H1 (cell line): ENCODE measurements at regions not wholly inside any gene's neighbourhood (a gene's known extent, or its start where the extent isn't known, plus 50 kb on each side); places are given as distances from the start of the nearest gene placed in this dataset.

Experiments
- CTCF ChIA-PET: fragments of 300-600 bp; sonication (Branson Sonifier 250); formaldehyde crosslinking; loops from one replicate; lab custom pipeline; 2021; ENCODE audit not compliant: partially characterized antibody; lab: Charles Lee
- POLR2A ChIA-PET: fragments of 300-600 bp; sonication (Branson Sonifier 250); formaldehyde crosslinking; loops from one replicate; lab custom pipeline; 2021; ENCODE audit warnings: inconsistent platforms; ENCODE audit not compliant: partially characterized antibody; lab: Charles Lee
- DNase-seq, 2 experiments: peaks; one replicate each; pipeline versions ENCODE4 v3.0.0 to v3.0.0-alpha.2; 2010 to 2022; ENCODE audit warnings: low spot score in 2 of 2, low read depth in 1 of 2, mixed read lengths in 1 of 2
- FAIRE-seq: peaks from 2 replicates; lab custom pipeline; 2011; peaks lifted over from hg19 to GRCh38; lab: Jason Lieb, UNC
- H2AFZ ChIP-seq: 2 replicates; pipeline ENCODE4 v1.8.1; 2012; ENCODE audit warnings: low read length, inconsistent platforms
- H2AK5ac ChIP-seq: 2 replicates; pipeline ENCODE4 v1.6.1; 2013; ENCODE audit warnings: low read depth, low read length
- H2BK120ac ChIP-seq: replicated peaks from 2 replicates; pipeline ENCODE3; 2013; ENCODE audit warnings: low read depth, low read length, inconsistent platforms
- H2BK12ac ChIP-seq: 2 replicates; pipeline ENCODE4 v1.6.1; 2013; ENCODE audit warnings: low read depth, low read length
- H2BK15ac ChIP-seq: 2 replicates; pipeline ENCODE4 v1.6.1; 2013; ENCODE audit warnings: low read length
- H2BK20ac ChIP-seq: 2 replicates; pipeline ENCODE4 v1.6.1; 2013; ENCODE audit warnings: low read length
- H2BK5ac ChIP-seq: 2 replicates; pipeline ENCODE4 v1.6.1; 2013; ENCODE audit warnings: low read depth, low read length
- H3K14ac ChIP-seq: 2 replicates; pipeline ENCODE4 v1.6.1; 2013; ENCODE audit warnings: inconsistent platforms; ENCODE audit not compliant: insufficient read length
- H3K18ac ChIP-seq: 2 replicates; pipeline ENCODE4 v1.6.1; 2013; ENCODE audit warnings: low read length; ENCODE audit errors: extremely low read depth
- H3K23ac ChIP-seq: 2 replicates; pipeline ENCODE4 v1.6.1; 2013; ENCODE audit warnings: inconsistent platforms; ENCODE audit not compliant: insufficient read length
- H3K23me2 ChIP-seq: 2 replicates; pipeline ENCODE4 v1.6.1; 2013; ENCODE audit warnings: low read depth, low read length
- H3K27ac ChIP-seq: 2 replicates; pipeline ENCODE4 v1.6.1; 2011; ENCODE audit warnings: low read depth, low read length, inconsistent platforms
- H3K27me3 ChIP-seq, 4 experiments: replicated peaks in 1 of 4; 1 replicate in 1 of 4; 2 replicates in 3 of 4; pipeline versions ENCODE4 v1.6.1 to v1.8.1; 2011 to 2013; ENCODE audit warnings: low read length in 3 of 4, mild to moderate bottlenecking in 3 of 4, inconsistent platforms in 2 of 4, mixed read lengths in 2 of 4, moderate library complexity in 1 of 4; ENCODE audit not compliant: control insufficient read depth in 3 of 4, insufficient read depth in 3 of 4; ENCODE audit errors: extremely low read depth in 1 of 4
- H3K36me3 ChIP-seq, 4 experiments: 2 replicates each; pipeline versions ENCODE4 v1.6.1 to v1.8.1; 2011 to 2013; ENCODE audit warnings: mild to moderate bottlenecking in 4 of 4, low read length in 3 of 4, moderate library complexity in 2 of 4, control low read depth in 1 of 4, inconsistent platforms in 1 of 4; ENCODE audit not compliant: insufficient read depth in 4 of 4, control insufficient read depth in 2 of 4
- H3K4ac ChIP-seq: replicated peaks from 2 replicates; pipeline ENCODE3; 2013; ENCODE audit warnings: low read length, low read depth, mixed read lengths, inconsistent platforms; ENCODE audit not compliant: insufficient read length
- H3K4me1 ChIP-seq, 4 experiments: replicated peaks in 1 of 4; 1 replicate in 1 of 4; 2 replicates in 3 of 4; pipeline versions ENCODE4 v1.6.1 to v1.8.1; 2011 to 2013; ENCODE audit warnings: low read length in 3 of 4, inconsistent platforms in 2 of 4, mixed read lengths in 1 of 4; ENCODE audit not compliant: insufficient read depth in 4 of 4, control insufficient read depth in 3 of 4
- H3K4me2 ChIP-seq, 2 experiments: 2 replicates each; pipeline versions ENCODE4 v1.6.1 to v1.8.1; 2011 to 2013; ENCODE audit warnings: low read depth in 2 of 2, low read length in 2 of 2, control low read depth in 1 of 2, inconsistent platforms in 1 of 2, mild to moderate bottlenecking in 1 of 2; ENCODE audit not compliant: insufficient read depth in 1 of 2
- H3K4me3 ChIP-seq, 4 experiments: fragments of 200-600, 300-600 bp in 1 of 4; sonication (generic), shearing (Covaris generic), sonication (Bioruptor Twin) in 1 of 4; 2 replicates each; pipeline versions ENCODE4 v1.5.1 to v1.8.1; 2011 to 2016; ENCODE audit warnings: low read length in 4 of 4, low read depth in 3 of 4, control low read depth in 2 of 4, inconsistent platforms in 2 of 4, mild to moderate bottlenecking in 2 of 4, mixed read lengths in 1 of 4, moderate library complexity in 1 of 4; ENCODE audit not compliant: insufficient read depth in 2 of 4; ENCODE audit errors: extremely low read depth in 1 of 4
- H3K56ac ChIP-seq: replicated peaks from 2 replicates; pipeline ENCODE3; 2013; ENCODE audit warnings: low read depth, mild to moderate bottlenecking, mixed read lengths, low read length, inconsistent platforms; ENCODE audit not compliant: insufficient read length
- H3K79me1 ChIP-seq: 2 replicates; pipeline ENCODE4 v1.6.1; 2013; ENCODE audit warnings: low read depth, low read length, control low read depth
- H3K79me2 ChIP-seq, 2 experiments: 2 replicates each; pipeline versions ENCODE4 v1.6.1 to v1.8.1; 2012 to 2013; ENCODE audit warnings: low read length in 2 of 2, mild to moderate bottlenecking in 2 of 2, inconsistent platforms in 1 of 2; ENCODE audit not compliant: insufficient read depth in 2 of 2, control insufficient read depth in 1 of 2
- H3K9ac ChIP-seq, 4 experiments: replicated peaks in 1 of 4; 1 replicate in 1 of 4; 2 replicates in 3 of 4; pipeline versions ENCODE4 v1.6.1 to v1.8.1; 2011 to 2013; ENCODE audit warnings: low read depth in 3 of 4, low read length in 3 of 4, control low read depth in 2 of 4, mild to moderate bottlenecking in 2 of 4, moderate library complexity in 2 of 4, inconsistent platforms in 1 of 4; ENCODE audit errors: extremely low read depth in 1 of 4
- H3K9me3 ChIP-seq, 2 experiments: 2 replicates each; pipeline versions ENCODE4 v1.6.1 to v1.8.1; 2012 to 2013; ENCODE audit warnings: mild to moderate bottlenecking in 2 of 2, moderate library complexity in 2 of 2, control low read depth in 1 of 2, inconsistent platforms in 1 of 2, low read depth in 1 of 2, low read length in 1 of 2, mixed read lengths in 1 of 2; ENCODE audit not compliant: insufficient read depth in 2 of 2
- H4K20me1 ChIP-seq, 2 experiments: replicated peaks in 1 of 2; 2 replicates each; pipeline versions ENCODE3 to v1.8.1; 2011 to 2013; ENCODE audit warnings: inconsistent platforms in 2 of 2, low read length in 2 of 2, mild to moderate bottlenecking in 1 of 2; ENCODE audit not compliant: insufficient read depth in 2 of 2, control insufficient read depth in 1 of 2
- H4K5ac ChIP-seq: 2 replicates; pipeline ENCODE4 v1.6.1; 2013; ENCODE audit warnings: low read length, low read depth, mixed read lengths, inconsistent platforms; ENCODE audit not compliant: insufficient read length
- H4K8ac ChIP-seq: 2 replicates; pipeline ENCODE4 v1.8.0; 2013; ENCODE audit warnings: mild to moderate bottlenecking, moderate library complexity, low read length, inconsistent platforms; ENCODE audit not compliant: insufficient read depth; ENCODE audit errors: extremely low read depth
- H4K91ac ChIP-seq: replicated peaks from 2 replicates; pipeline ENCODE3; 2013; ENCODE audit warnings: low read length, mixed read lengths, inconsistent platforms; ENCODE audit not compliant: insufficient read length
- ATF2 ChIP-seq: IDR thresholded peaks from 2 replicates; pipeline ENCODE4 v1.6.1; 2012; ENCODE audit warnings: low read length, inconsistent platforms
- ATF3 ChIP-seq: IDR thresholded peaks from 2 replicates; pipeline ENCODE4 v1.6.1; 2011; ENCODE audit warnings: low read depth, mild to moderate bottlenecking, low read length; ENCODE audit not compliant: insufficient read depth
- CBX8 ChIP-seq: fragments of 300-800, 300-1000 bp; sonication (generic); IDR thresholded peaks from 2 replicates; pipeline ENCODE4 v1.7.1; 2016; ENCODE audit warnings: low read depth, low read length, borderline replicate concordance
- CREB1 ChIP-seq: IDR thresholded peaks from 2 replicates; pipeline ENCODE4 v1.6.1; 2012; ENCODE audit warnings: inconsistent platforms
- E2F6 ChIP-seq: IDR thresholded peaks from 2 replicates; pipeline ENCODE4 v1.6.1; 2012; ENCODE audit warnings: inconsistent platforms
- EGR1 ChIP-seq: IDR thresholded peaks from 2 replicates; pipeline ENCODE4 v1.6.1; 2011; ENCODE audit warnings: low read depth, low read length, borderline replicate concordance
- HDAC6 ChIP-seq: IDR thresholded peaks from one replicate; pipeline ENCODE4 v1.7.1; 2012; ENCODE audit warnings: low read depth, mild to moderate bottlenecking, inconsistent platforms, low read length, moderate library complexity
- JUN ChIP-seq: IDR thresholded peaks from 2 replicates; pipeline ENCODE4 v1.6.1; 2011; ENCODE audit warnings: low read depth, mild to moderate bottlenecking, improper control_type of control experiment, low read length
- NRF1 ChIP-seq: IDR thresholded peaks from 2 replicates; pipeline ENCODE4 v1.6.1; 2011; ENCODE audit warnings: mild to moderate bottlenecking, low read depth, low read length, improper control_type of control experiment
- SIN3A ChIP-seq, 2 experiments: IDR thresholded peaks in 1 of 2; conservative IDR thresholded peaks in 1 of 2; 2 replicates each; pipeline ENCODE4 v1.6.1; 2011 to 2012; ENCODE audit warnings: low read length in 2 of 2, improper control_type of control experiment in 1 of 2, low read depth in 1 of 2, mild to moderate bottlenecking in 1 of 2
- SIX5 ChIP-seq: IDR thresholded peaks from 2 replicates; pipeline ENCODE4 v1.6.1; 2011; ENCODE audit warnings: mild to moderate bottlenecking, low read depth, low read length
- SUZ12 ChIP-seq: fragments of 200-600 bp; sonication (generic); IDR thresholded peaks from 2 replicates; pipeline ENCODE4 v1.6.1; 2012; ENCODE audit warnings: mild to moderate bottlenecking, inconsistent platforms, low read length, moderate library complexity, mixed read lengths
- WGBS, 2 experiments: shearing (Covaris generic) in 1 of 2; methylation state at CpG; one replicate each; pipeline versions ENCODE4 v1.1.6 to v1.1.7; 2013 to 2015; ENCODE audit warnings: low lambda C conversion rate in 2 of 2, mixed read lengths in 2 of 2, inconsistent platforms in 1 of 2, low coverage in 1 of 2, missing lambda C conversion rate in 1 of 2; ENCODE audit not compliant: insufficient replicate concordance in 2 of 2, insufficient coverage in 1 of 2, insufficient read length in 1 of 2; ENCODE audit errors: extremely low coverage in 1 of 2, missing lambda C conversion rate in 1 of 2; 5-methylcytosine and 5-hydroxymethylcytosine counted together

GRCh38 chrX:10393241-10393640 lies 227.1 kb downstream of the MID1 start:
- no peak overlapping the region for H2AFZ ChIP-seq
- no peak overlapping the region for H2BK15ac ChIP-seq
- no peaks in the 10 kb centered on the region for H3K79me1 ChIP-seq
- no peak overlapping the region; the same call in 1 of the 2 replicates for H4K8ac ChIP-seq
- H4K20me1 ChIP-seq, result no peaks in the 10 kb centered on the region
- H3K18ac ChIP-seq, result no peak overlapping the region
- FAIRE-seq (no peak), DNase-seq (no peak)
- H3K4me3 ChIP-seq, result no peak overlapping the region
- no peaks in the 10 kb centered on the region for H3K79me2 ChIP-seq
- H2AK5ac ChIP-seq, result no peak overlapping the region
- H4K91ac ChIP-seq, result no peak overlapping the region
- ChIA-PET POLR2A (no interaction called here), CTCF (interaction anchor here (1.0 kb wide), 1 partner anchor 205 kb away, joined by 3 read pairs; no protein-coding TSS in a partner anchor)
- H2BK120ac ChIP-seq, result no peak overlapping the region
- H3K14ac ChIP-seq, result no peak overlapping the region
- H4K5ac ChIP-seq, result no peak overlapping the region
- no peaks in the 10 kb centered on the region for H3K27me3 ChIP-seq
- H2BK12ac ChIP-seq, result no peak overlapping the region
- H3K4ac ChIP-seq, result no peak overlapping the region
- no peak overlapping the region for H2BK20ac ChIP-seq
- no CpG with 5 or more reads among the region's 3 CpGs for WGBS, 2 experiments
- no peaks in the 10 kb centered on the region for H3K9me3 ChIP-seq
- H3K23ac ChIP-seq, result no peak overlapping the region
- H3K56ac ChIP-seq, result no peak overlapping the region
- H3K9ac ChIP-seq, result no peak overlapping the region
- no peaks in the 10 kb centered on the region for H3K23me2 ChIP-seq
- H2BK5ac ChIP-seq, result no peak overlapping the region
- H3K4me2 ChIP-seq, result no peak overlapping the region
- H3K36me3 ChIP-seq, result no peaks in the 10 kb centered on the region
- no peak overlapping the region for H3K27ac ChIP-seq
- no peaks in the 10 kb centered on the region for H3K4me1 ChIP-seq
- TF ChIP-seq SUZ12 (no peak), NRF1 (no peak), SIX5 (no peak), ATF2 (no peak), HDAC6 (no peak), CBX8 (no peak), JUN (no peak), SIN3A (conservative IDR thresholded peaks at IDR 0.05 in 1 of 2, IDR thresholded peaks at IDR 0.05 in 1 of 2; ENCODE audit: low read depth in 1 of 2, low read length in 2 of 2) (no peak), EGR1 (no peak), E2F6 (no peak), CREB1 (no peak), ATF3 (no peak)
